Activated naive CD4-positive, alpha-beta T cell treated with anti-CD3 and anti-CD28 coated beads, Interleukin-2, amount 50 U/mL, for 72 hours (primary cell): ENCODE measurements at regions not wholly inside any gene's neighbourhood (a gene's known extent, or its start where the extent isn't known, plus 50 kb on each side); places are given as distances from the start of the nearest gene placed in this dataset.

Source experiments
- ATAC-seq, 2 donors: fragments of 150-1000 bp; cut with Tn5 transposase; 2 replicates each; pipeline ENCODE4 v1.10.0; 2021; ENCODE audit warnings: mild to moderate bottlenecking in 2 of 2, moderate library complexity in 2 of 2
- DNase-seq, 2 donors: peaks; one replicate each; pipeline ENCODE4 v3.0.0; 2021 to 2022; ENCODE audit warnings: low spot score in 2 of 2
- H3K27ac Mint-ChIP-seq, 2 donors: one replicate each; pipeline ENCODE4 v1.8.0; 2022; ENCODE audit warnings: mild to moderate bottlenecking in 2 of 2, mixed read lengths in 2 of 2
- H3K36me3 Mint-ChIP-seq, 2 donors: one replicate each; pipeline ENCODE4 v1.8.0; 2022; ENCODE audit warnings: mixed read lengths in 2 of 2
- H3K9me3 Mint-ChIP-seq, 2 donors: one replicate each; pipeline ENCODE4 v1.8.0; 2022; ENCODE audit warnings: mixed read lengths in 2 of 2

DNA sequence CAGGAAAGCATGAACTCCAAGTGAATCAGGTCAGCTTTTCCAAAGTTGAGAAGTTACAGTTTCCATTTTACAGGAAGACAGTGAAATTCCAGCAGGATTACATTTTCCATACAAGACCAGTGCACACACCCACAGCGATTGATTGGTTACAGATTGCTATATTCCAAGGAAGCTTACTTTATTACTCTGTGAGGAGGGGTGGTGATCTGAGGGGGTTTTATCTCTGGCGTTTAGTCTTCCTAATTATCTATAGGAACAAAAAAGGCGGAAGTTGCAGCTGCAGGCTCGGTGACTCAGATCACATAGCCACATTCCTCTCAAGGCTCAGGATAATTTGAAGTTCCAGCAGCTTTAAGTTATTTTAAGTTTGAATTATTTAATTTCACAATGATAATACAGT lies 450.4 kb upstream of the NMUR2 start:
- Mint-ChIP-seq H3K36me3 (no peaks in the 10 kb centered on the region), H3K27ac (no peak overlapping the region), H3K9me3 (peaks cover 5 to 13% of the 10 kb centered on the region in 2 donors)
- DNase-seq (no peak), ATAC-seq (no peak)

DNA sequence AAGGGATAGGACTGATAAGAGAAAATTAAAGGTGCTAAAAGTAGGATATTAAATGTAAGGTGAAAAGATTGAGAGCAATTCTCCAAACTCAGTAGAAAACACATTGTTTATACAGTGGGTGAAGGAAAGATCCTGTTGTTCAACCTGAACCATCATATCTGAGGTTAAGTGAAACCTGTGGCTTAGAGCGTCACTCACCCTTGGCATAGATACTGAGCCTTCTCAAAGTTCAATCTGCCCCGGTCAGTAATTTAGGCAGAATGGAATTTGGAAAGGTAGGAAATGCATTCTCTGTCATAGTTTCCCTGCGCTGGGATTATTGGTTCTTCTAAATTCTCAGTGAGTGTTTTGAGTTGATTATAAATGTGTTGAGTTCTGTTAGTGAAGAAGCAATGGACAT lies 456.2 kb upstream of the NMUR2 start:
- Mint-ChIP-seq H3K36me3 (no peaks in the 10 kb centered on the region), H3K27ac (no peak overlapping the region), H3K9me3 (peaks cover 8 to 26% of the 10 kb centered on the region in 2 donors)
- DNase-seq (no peak), ATAC-seq (no peak)

GRCh38 chr5:152864447-152864846 lies 459.4 kb upstream of the NMUR2 start:
- ATAC-seq (no peak), DNase-seq (no peak)
- H3K27ac Mint-ChIP-seq, result no peak overlapping the region
- H3K36me3 Mint-ChIP-seq, result no peaks in the 10 kb centered on the region
- H3K9me3 Mint-ChIP-seq, result peaks cover 8 to 17% of the 10 kb centered on the region in 2 donors

DNA sequence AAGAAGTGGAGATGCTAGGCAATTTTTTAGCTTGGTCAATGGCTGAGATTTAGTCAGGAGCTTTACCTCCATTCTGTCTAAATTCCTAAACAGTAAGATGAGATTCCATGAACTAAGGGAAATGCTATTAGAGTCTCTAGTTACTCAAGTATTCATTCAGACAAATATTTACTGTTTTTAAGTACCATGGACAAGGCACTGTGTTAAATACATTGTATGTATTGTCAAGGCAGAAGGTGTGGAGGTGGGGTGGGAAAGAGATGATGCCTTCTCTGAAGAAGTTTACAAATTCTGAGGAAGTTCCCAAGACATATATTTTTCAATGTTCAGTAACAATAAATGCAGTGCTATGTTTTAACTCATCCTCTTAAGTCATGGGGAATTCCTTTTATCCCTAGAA lies 459.9 kb upstream of the NMUR2 start:
- peaks cover 8 to 13% of the 10 kb centered on the region in 2 donors for H3K9me3 Mint-ChIP-seq
- H3K36me3 Mint-ChIP-seq, result no peaks in the 10 kb centered on the region
- ATAC-seq (no peak), DNase-seq (no peak)
- no peak overlapping the region for H3K27ac Mint-ChIP-seq

GRCh38 chr5:152869971-152870370 lies 464.9 kb upstream of the NMUR2 start:
- no peak for ATAC-seq
- Mint-ChIP-seq H3K27ac (no peak overlapping the region), H3K36me3 (no peaks in the 10 kb centered on the region), H3K9me3 (peaks cover 9 to 10% of the 10 kb centered on the region in 2 donors)
- no peak for DNase-seq

- DNase-seq (no peak), ATAC-seq (no peak)
- no peak overlapping the region for H3K27ac Mint-ChIP-seq
- no peaks in the 10 kb centered on the region for H3K36me3 Mint-ChIP-seq
- peaks cover 16 to 18% of the 10 kb centered on the region in 2 donors for H3K9me3 Mint-ChIP-seq
These were observed 477.5 kb upstream of the NMUR2 start for GRCh38 chr5:152882621-152883020.

GRCh38 chr5:152883066-152883775 lies 478.1 kb upstream of the NMUR2 start:
- Mint-ChIP-seq H3K27ac (no peak overlapping the region), H3K36me3 (no peaks in the 10 kb centered on the region), H3K9me3 (peaks cover 16 to 18% of the 10 kb centered on the region in 2 donors)
- no peak for ATAC-seq
- DNase-seq, result no peak

DNA sequence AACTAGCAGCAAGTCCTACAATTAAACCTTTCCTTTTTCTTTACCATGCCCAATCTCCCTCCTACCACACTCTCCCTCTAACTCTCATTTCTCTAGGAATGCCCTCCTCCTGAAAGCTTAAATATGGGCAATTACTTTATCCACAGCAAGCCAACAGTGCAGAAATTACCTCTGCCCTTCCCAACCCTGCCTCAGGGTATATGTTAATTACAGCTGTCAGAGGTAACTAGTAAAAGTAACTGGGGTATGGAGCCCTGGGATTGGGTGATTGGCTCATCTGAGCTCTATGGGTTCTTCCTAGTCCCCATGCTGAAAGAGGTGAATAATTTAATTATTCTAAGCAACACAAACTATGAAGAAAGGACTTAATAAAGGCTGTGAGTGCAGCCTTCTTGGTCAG lies 478.9 kb upstream of the NMUR2 start:
- H3K9me3 Mint-ChIP-seq, result peaks cover 16 to 18% of the 10 kb centered on the region in 2 donors
- ATAC-seq (no peak), DNase-seq (no peak)
- no peak overlapping the region for H3K27ac Mint-ChIP-seq
- H3K36me3 Mint-ChIP-seq, result no peaks in the 10 kb centered on the region

DNA sequence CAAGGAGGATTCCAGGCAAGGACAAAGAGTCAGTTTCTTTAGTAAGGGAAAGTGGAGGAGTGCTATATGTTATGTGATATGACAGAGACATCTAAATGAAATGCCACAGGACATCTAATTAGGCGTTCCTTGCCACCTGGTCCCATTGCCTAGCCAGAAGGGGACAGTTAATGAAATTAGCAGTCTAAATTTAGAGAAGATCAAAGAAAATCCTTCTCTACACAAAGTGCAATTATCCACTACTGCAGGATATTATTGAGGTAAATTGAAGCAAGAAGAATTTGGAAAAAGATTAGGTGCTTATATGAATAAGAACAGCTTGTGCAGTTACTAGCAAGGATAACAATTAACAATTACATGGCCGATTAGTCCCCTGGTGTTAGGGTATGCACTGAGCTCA lies 495.3 kb upstream of the NMUR2 start:
- no peak overlapping the region for H3K27ac Mint-ChIP-seq
- H3K9me3 Mint-ChIP-seq, result peaks cover 6 to 13% of the 10 kb centered on the region in 2 donors
- no peak for ATAC-seq
- no peak for DNase-seq
- H3K36me3 Mint-ChIP-seq, result no peaks in the 10 kb centered on the region

- ATAC-seq (no peak), DNase-seq (no peak)
- Mint-ChIP-seq H3K36me3 (no peaks in the 10 kb centered on the region), H3K9me3 (peaks cover under 1 to 11% of the 10 kb centered on the region in 2 donors), H3K27ac (no peak overlapping the region)
These were observed 496.7 kb upstream of the NMUR2 start for GRCh38 chr5:152901754-152902153.

- H3K9me3 Mint-ChIP-seq, result peaks cover 4 to 9% of the 10 kb centered on the region in 2 donors
- DNase-seq (no peak), ATAC-seq (no peak)
- H3K36me3 Mint-ChIP-seq, result no peaks in the 10 kb centered on the region
- no peak overlapping the region for H3K27ac Mint-ChIP-seq
These were observed 500.2 kb upstream of the NMUR2 start for GRCh38 chr5:152905286-152905685.

- H3K27ac Mint-ChIP-seq, result no peak overlapping the region
- H3K36me3 Mint-ChIP-seq, result no peaks in the 10 kb centered on the region
- ATAC-seq (no peak), DNase-seq (no peak)
- H3K9me3 Mint-ChIP-seq, result peaks cover 4 to 14% of the 10 kb centered on the region in 2 donors
These were observed 502.6 kb upstream of the NMUR2 start for GRCh38 chr5:152907488-152908245.

- ATAC-seq, result no peak
- H3K27ac Mint-ChIP-seq, result no peak overlapping the region
- no peak for DNase-seq
- peaks cover 0 to 27% of the 10 kb centered on the region in 2 donors for H3K9me3 Mint-ChIP-seq
- peaks cover 0 to 6% of the 10 kb centered on the region in 2 donors for H3K36me3 Mint-ChIP-seq
These were observed 507.8 kb upstream of the NMUR2 start for GRCh38 chr5:152912924-152913323.

GRCh38 chr5:152932621-152933020 lies 527.5 kb upstream of the NMUR2 start:
- H3K27ac Mint-ChIP-seq, result no peak overlapping the region
- H3K9me3 Mint-ChIP-seq, result peaks cover 11 to 19% of the 10 kb centered on the region in 2 donors
- DNase-seq (no peak), ATAC-seq (no peak)
- no peaks in the 10 kb centered on the region for H3K36me3 Mint-ChIP-seq

- H3K36me3 Mint-ChIP-seq, result peaks cover 0 to 4% of the 10 kb centered on the region in 2 donors
- H3K27ac Mint-ChIP-seq, result no peak overlapping the region
- DNase-seq (no peak), ATAC-seq (no peak)
- peaks cover 15 to 23% of the 10 kb centered on the region in 2 donors for H3K9me3 Mint-ChIP-seq
These were observed 528.0 kb upstream of the NMUR2 start for GRCh38 chr5:152933056-152933455.

DNA sequence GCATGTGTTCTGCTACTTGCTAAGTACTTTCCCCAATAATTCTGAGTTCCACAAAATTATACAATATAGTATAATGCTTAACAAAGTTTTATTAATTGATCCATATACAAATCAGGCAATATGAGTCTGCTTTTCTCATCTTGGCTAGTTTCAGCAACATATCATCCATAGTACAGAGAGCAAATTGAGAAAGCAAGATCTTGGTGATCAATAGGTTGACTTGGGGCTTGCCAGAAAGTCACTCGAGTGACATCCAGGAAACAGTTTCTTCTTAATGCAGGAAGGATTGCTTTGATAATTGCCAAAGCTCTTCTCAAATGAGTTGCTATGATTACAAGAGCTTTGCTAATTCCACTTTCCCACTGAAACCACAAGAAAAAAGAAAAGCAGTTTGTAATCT lies 533.6 kb upstream of the NMUR2 start:
- Mint-ChIP-seq H3K27ac (no peak overlapping the region), H3K36me3 (peaks cover 0 to 8% of the 10 kb centered on the region in 2 donors), H3K9me3 (peaks cover 15 to 26% of the 10 kb centered on the region in 2 donors)
- DNase-seq, result no peak
- no peak for ATAC-seq

DNA sequence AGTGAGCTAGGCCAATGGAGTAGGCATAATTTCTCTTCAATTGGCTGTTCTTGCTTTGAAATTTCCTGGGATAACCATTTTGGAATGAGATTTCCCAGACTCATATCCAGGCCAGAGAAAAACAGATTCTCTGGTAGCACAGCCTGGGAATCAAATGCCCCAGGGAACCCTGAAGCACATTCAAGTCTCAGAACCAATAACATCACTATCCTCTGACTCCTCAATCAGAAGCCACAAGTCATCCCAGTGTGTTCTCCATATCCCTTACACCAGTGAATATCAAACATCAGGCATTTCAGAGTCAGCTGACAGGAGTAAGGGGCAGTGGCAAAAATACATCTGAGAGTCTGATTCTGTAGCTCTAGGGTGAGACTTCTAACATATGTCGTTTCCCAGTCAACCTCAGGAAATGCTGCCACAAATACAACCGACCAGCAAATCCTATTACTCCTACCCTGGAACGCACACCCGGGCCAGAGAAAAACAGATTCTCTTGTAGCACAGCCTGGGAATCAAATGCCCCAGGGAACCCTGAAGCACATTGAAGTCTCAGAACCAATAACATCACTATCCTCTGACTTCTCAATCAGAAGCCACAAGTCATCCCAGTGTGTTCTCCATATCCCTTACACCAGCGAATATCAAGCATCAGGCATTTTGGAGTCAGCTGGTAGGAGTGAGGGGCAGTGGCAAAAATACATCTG lies 537.7 kb upstream of the NMUR2 start:
- ATAC-seq, result no peak
- Mint-ChIP-seq H3K9me3 (peaks cover 21 to 23% of the 10 kb centered on the region in 2 donors), H3K36me3 (peaks cover 0 to 7% of the 10 kb centered on the region in 2 donors), H3K27ac (no peak overlapping the region)
- DNase-seq, result no peak
